ENCODE measurements at regions not wholly inside any gene's neighbourhood (a gene's known extent, or its start where the extent isn't known, plus 50 kb on each side); places are given as distances from the start of the nearest gene placed in this dataset.

DNA sequence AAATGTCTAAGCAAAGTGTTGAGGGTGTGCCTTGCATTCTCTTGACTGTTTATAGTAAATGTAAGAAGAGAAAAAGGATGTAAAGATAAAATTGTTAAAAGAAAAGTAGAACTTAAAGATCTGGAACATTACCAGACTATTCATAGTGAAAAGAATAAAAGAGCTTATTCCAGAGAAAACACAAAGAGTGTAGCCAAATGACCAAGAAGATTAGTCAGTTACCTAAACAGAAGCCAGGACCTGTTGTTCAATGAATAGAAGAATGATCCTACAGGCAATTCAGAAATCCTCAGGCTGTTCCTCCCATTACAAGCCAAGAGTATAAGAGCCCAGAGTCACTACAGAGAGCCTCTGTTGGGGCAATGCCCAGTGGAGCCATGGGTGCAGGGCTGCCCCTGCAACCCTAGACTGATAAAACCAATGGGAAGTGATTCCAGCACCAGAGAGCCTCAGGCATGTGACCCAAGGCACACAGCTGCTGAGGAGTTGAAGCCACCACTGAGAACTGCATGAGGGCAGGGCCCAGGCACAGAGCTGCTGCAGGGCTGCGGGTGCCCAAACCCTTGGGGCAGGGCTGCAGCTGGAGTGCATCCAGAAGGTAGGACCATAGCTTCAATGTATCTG lies 91.1 kb upstream of the SLC38A4 start:
- Histone ChIP-seq H3K4me1 (replicated peaks in 1 of 2; ENCODE audit: control insufficient read depth in 2 of 2, insufficient read depth in 2 of 2, low read length in 2 of 2) (no peaks in the 10 kb centered on the region), H4K20me1 (replicated peaks; ENCODE audit: control insufficient read depth, insufficient read depth, low read length) (no peaks in the 10 kb centered on the region), H3K27me3 (ENCODE audit: control insufficient read depth in 2 of 2, insufficient read depth in 2 of 2, low read length in 2 of 2) (no peaks in the 10 kb centered on the region), H3K4me3 (no peak overlapping the region), H3K79me2 (ENCODE audit: control insufficient read depth, insufficient read depth, low read length) (no peaks in the 10 kb centered on the region), H3K4me2 (ENCODE audit: insufficient read depth, low read length) (no peak overlapping the region), H2AFZ (ENCODE audit: low read depth, low read length) (no peak overlapping the region), H3K27ac (ENCODE audit: extremely low read depth, low read depth, low read length) (no peak overlapping the region), H3K9me3 (replicated peaks; ENCODE audit: control insufficient read depth, insufficient read depth, low read depth, low read length) (no peaks in the 10 kb centered on the region), H3K9me1 (ENCODE audit: control insufficient read depth, insufficient read depth, low read length) (no peaks in the 10 kb centered on the region), H3K36me3 (ENCODE audit: control insufficient read depth, insufficient read depth, low read length) (no peaks in the 10 kb centered on the region), H3K9ac (ENCODE audit: insufficient read depth in 1 of 2, low read depth in 2 of 2, low read length in 2 of 2) (no peak overlapping the region; a peak in 1 of 4 replicates)
- POLR2A ChIA-PET: no interaction called here
- intact Hi-C loops (cut with micrococcal nuclease): loop anchor here (1.0 kb wide), 1 partner anchor 20 kb away; no protein-coding TSS in a partner anchor
- 0% methylated on average over 1 of the region's 1 CpG for WGBS (ENCODE audit: insufficient coverage, low coverage, missing lambda C conversion rate)
- in situ Hi-C loops (cut with MboI): no loop called here
- no peak for DNase-seq (ENCODE audit: extremely low read depth in 1 of 4, low spot score in 3 of 4)
- ATAC-seq: no peak
- CTCF ChIA-PET (ENCODE audit: low intra/inter-chr PET ratio): no interaction called here
- no peak for FAIRE-seq
- no TSS peak for BruUV-seq (replicated peaks)
- TF ChIP-seq POLR2H (tag; IDR thresholded peaks at IDR 0.05; ENCODE audit: low read depth) (no peak), NCOA2 (IDR thresholded peaks at IDR 0.05; ENCODE audit: partially characterized antibody in 2 of 2) (no peak), SRSF1 (IDR thresholded peaks at IDR 0.05; ENCODE audit: low read depth, low read length) (no peak), HEY1 (CRISPR knock-in tag; IDR thresholded peaks at IDR 0.05; ENCODE audit: borderline replicate concordance) (no peak), CC2D1A (IDR thresholded peaks at IDR 0.05) (no peak), CREB1 (IDR thresholded peaks at IDR 0.05) (no peak), CREB1 (CRISPR knock-in tag; IDR thresholded peaks at IDR 0.05) (no peak), SREBF2 (CRISPR knock-in tag; IDR thresholded peaks at IDR 0.05) (no peak), RBM34 (IDR thresholded peaks at IDR 0.05; ENCODE audit: borderline replicate concordance, insufficient read depth, low read length) (no peak), SAP30 (IDR thresholded peaks at IDR 0.05; ENCODE audit: borderline replicate concordance, insufficient read depth, low read depth, low read length, poor library complexity, severe bottlenecking) (no peak), YY1 (IDR thresholded peaks at IDR 0.05; ENCODE audit: borderline replicate concordance in 1 of 3, control insufficient read depth in 1 of 3, extremely low read depth in 1 of 3, insufficient read depth in 3 of 3, insufficient read length in 1 of 3, insufficient replicate concordance in 2 of 3, low read depth in 1 of 3, low read length in 2 of 3) (no peak), ZNF24 (IDR thresholded peaks at IDR 0.05) (no peak)
- TF ChIP-seq, protein P1, sequence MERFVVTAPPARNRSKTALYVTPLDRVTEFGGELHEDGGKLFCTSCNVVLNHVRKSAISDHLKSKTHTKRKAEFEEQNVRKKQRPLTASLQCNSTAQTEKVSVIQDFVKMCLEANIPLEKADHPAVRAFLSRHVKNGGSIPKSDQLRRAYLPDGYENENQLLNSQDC (CRISPR knock-in tag; IDR thresholded peaks at IDR 0.05): no peak

Data from K562 (cell line).